Inferior parietal cortex (tissue), 1 donor: ENCODE measurements at regions not wholly inside any gene's neighbourhood (a gene's known extent, or its start where the extent isn't known, plus 50 kb on each side); places are given as distances from the start of the nearest gene placed in this dataset.

Source experiments
- DNase-seq: peaks from one replicate; pipeline ENCODE4 v3.0.0-alpha.2; 2016; ENCODE audit errors: extremely low spot score

GRCh38 chr7:18081617-18082016 is 54.0 kb upstream of the PRPS1L1 start:
- DNase-seq: no peak

- DNase-seq: no peak
These were observed 54.5 kb upstream of the PRPS1L1 start for GRCh38 chr7:18082169-18082568.

- DNase-seq: peak; percentile 37
These were observed 58.7 kb upstream of the PRPS1L1 start for GRCh38 chr7:18086165-18087025.

- DNase-seq: peak; percentile 16
These were observed 59.5 kb upstream of the PRPS1L1 start for GRCh38 chr7:18087026-18087686.

GRCh38 chr7:18087687-18088078 is 60.0 kb upstream of the PRPS1L1 start:
- DNase-seq: peak; percentile 20

GRCh38 chr7:18096087-18096486 is 68.4 kb upstream of the PRPS1L1 start:
- no peak for DNase-seq

- DNase-seq: no peak
These were observed 74.9 kb upstream of the PRPS1L1 start for GRCh38 chr7:18102576-18102975.

- DNase-seq: no peak
These were observed 76.0 kb upstream of the PRPS1L1 start for GRCh38 chr7:18103436-18104218.

- no peak for DNase-seq
These were observed 82.1 kb upstream of the PRPS1L1 start for GRCh38 chr7:18109762-18110161.

GRCh38 chr7:18116661-18117060 is 89.0 kb upstream of the PRPS1L1 start:
- no peak for DNase-seq

- no peak for DNase-seq
These were observed 89.8 kb upstream of the PRPS1L1 start for GRCh38 chr7:18117482-18117881.

GRCh38 chr7:18119985-18120384 is 92.3 kb upstream of the PRPS1L1 start:
- no peak for DNase-seq

GRCh38 chr7:18123508-18124239 is 96.0 kb upstream of the PRPS1L1 start:
- no peak for DNase-seq

- no peak for DNase-seq
These were observed 97.8 kb upstream of the PRPS1L1 start for GRCh38 chr7:18125476-18125875.

GRCh38 chr7:18126281-18126680 is 98.6 kb upstream of the PRPS1L1 start:
- no peak for DNase-seq

- DNase-seq: no peak
These were observed 101.2 kb upstream of the PRPS1L1 start for GRCh38 chr7:18128846-18129245.

GRCh38 chr7:18132811-18133210 is 105.2 kb upstream of the PRPS1L1 start:
- no peak for DNase-seq

GRCh38 chr7:18133921-18134320 is 106.3 kb upstream of the PRPS1L1 start:
- no peak for DNase-seq

- no peak for DNase-seq
These were observed 113.3 kb upstream of the PRPS1L1 start for GRCh38 chr7:18140943-18141342.

- no peak for DNase-seq
These were observed 116.5 kb upstream of the PRPS1L1 start for GRCh38 chr7:18144166-18144565.

- DNase-seq: no peak
These were observed 117.5 kb upstream of the PRPS1L1 start for GRCh38 chr7:18145160-18145559.

- no peak for DNase-seq
These were observed 123.8 kb upstream of the PRPS1L1 start for GRCh38 chr7:18151422-18151821.
